HG02678 (cell line): ENCODE measurements at regions not wholly inside any gene's neighbourhood (a gene's known extent, or its start where the extent isn't known, plus 50 kb on each side); places are given as distances from the start of the nearest gene placed in this dataset.

Experiments
- ATAC-seq: cut with Tn5 transposase; IDR thresholded peaks from one replicate; pipeline ENCODE4 v1.9.1; 2021; ENCODE audit warnings: mild to moderate bottlenecking, moderate library complexity; ENCODE audit not compliant: unreplicated experiment

- ATAC-seq = no peak
Measured at GRCh38 chr2:63775191-63775590, 66.5 kb upstream of the UGP2 start.

- no peak for ATAC-seq
Measured at GRCh38 chr2:63776382-63776781, 65.3 kb upstream of the UGP2 start.

GRCh38 chr2:63777816-63778215, 63.9 kb upstream of the UGP2 start:
- ATAC-seq = no peak

GRCh38 chr2:63778391-63778790, 63.3 kb upstream of the UGP2 start:
- no peak for ATAC-seq

- no peak for ATAC-seq
Measured at GRCh38 chr2:63780518-63781155, 61.1 kb upstream of the UGP2 start.

GRCh38 chr2:63784461-63784860, 57.2 kb upstream of the UGP2 start:
- no peak for ATAC-seq

- ATAC-seq = no peak
Measured at GRCh38 chr2:63785096-63785495, 56.6 kb upstream of the UGP2 start.

- ATAC-seq = no peak
Measured at GRCh38 chr2:63786471-63786870, 55.2 kb upstream of the UGP2 start.

GRCh38 chr2:63788071-63788470, 53.6 kb upstream of the UGP2 start:
- no peak for ATAC-seq

- ATAC-seq = no peak
Measured at GRCh38 chr2:63789338-63790020, 52.2 kb upstream of the UGP2 start.

GRCh38 chr2:63790491-63790890, 51.2 kb upstream of the UGP2 start:
- no peak for ATAC-seq

- no peak for ATAC-seq
Measured at GRCh38 chr2:63790906-63791305, 50.8 kb upstream of the UGP2 start.

GRCh38 chr2:63791387-63791786, 50.3 kb upstream of the UGP2 start:
- ATAC-seq = no peak
